A549 (cell line): ENCODE measurements at regions not wholly inside any gene's neighbourhood (a gene's known extent, or its start where the extent isn't known, plus 50 kb on each side); places are given as distances from the start of the nearest gene placed in this dataset.

Source experiments
- ATAC-seq, 2 experiments: fragments of 200-7000 bp in 1 of 2; fragments of >200 bp in 1 of 2; cut with Nextera tagmentation in 1 of 2; cut with Tn5 transposase in 1 of 2; 3 replicates each; pipeline versions ENCODE4 v1.8.0 to v1.9.1; 2018 to 2020; ENCODE audit warnings: mild to moderate bottlenecking in 1 of 2, moderate library complexity in 1 of 2
- CTCF ChIA-PET: fragments of 300-600 bp; sonication (Branson Sonifier 250); formaldehyde crosslinking; extraction: SDS; loops from one replicate; lab custom pipeline; 2021; ENCODE audit warnings: antibody characterized with exemption, inconsistent platforms; lab: Yijun Ruan, JAX
- POLR2A ChIA-PET: fragments of 350-600 bp; formaldehyde crosslinking; extraction: SDS; loops from one replicate; lab custom pipeline; 2021; ENCODE audit warnings: antibody characterized with exemption, inconsistent platforms; lab: Yijun Ruan, JAX
- DNase-seq, 2 experiments: peaks; one replicate each; pipeline versions ENCODE4 v3.0.0 to v3.0.0-alpha.2; 2011 to 2016; ENCODE audit warnings: low read depth in 1 of 2, low spot score in 1 of 2
- FAIRE-seq: peaks from 2 replicates; lab custom pipeline; 2011; peaks lifted over from hg19 to GRCh38; lab: Jason Lieb, UNC
- H3K27ac ChIP-seq, 2 experiments: fragments of >200 bp; sonication (Bioruptor Twin); formaldehyde crosslinking; 3 replicates each; pipeline ENCODE4 v1.5.1; 2016 to 2017
- H3K4me1 ChIP-seq: fragments of >200 bp; sonication (Bioruptor Twin); formaldehyde crosslinking; 3 replicates; pipeline ENCODE4 v1.6.1; 2016
- H3K4me2 ChIP-seq: fragments of >200 bp; sonication (Bioruptor Twin); formaldehyde crosslinking; 3 replicates; pipeline ENCODE4 v1.6.1; 2016
- H3K4me3 ChIP-seq: fragments of >200 bp; sonication (Bioruptor Twin); formaldehyde crosslinking; 3 replicates; pipeline ENCODE4 v1.5.1; 2016
- H3K9me3 ChIP-seq: fragments of >200 bp; sonication (Bioruptor Twin); formaldehyde crosslinking; 3 replicates; pipeline ENCODE4 v1.6.1; 2016
- BHLHE40 ChIP-seq: IDR thresholded peaks from 2 replicates; pipeline ENCODE4 v1.6.1; 2012; ENCODE audit warnings: low read depth, low read length, inconsistent platforms
- CEBPB ChIP-seq, 2 experiments: fragments of >200 bp in 1 of 2; sonication (Bioruptor Twin) in 1 of 2; formaldehyde crosslinking in 1 of 2; IDR thresholded peaks; 2 replicates each; pipeline ENCODE4 v1.6.1; 2012 to 2016
- CHD2 ChIP-seq: fragments of 150-350 bp; IDR thresholded peaks from 2 replicates; pipeline ENCODE4 v1.6.1; 2014; ENCODE audit warnings: low read length; ENCODE audit not compliant: partially characterized antibody
- EP300 ChIP-seq, 2 experiments: fragments of >200 bp; sonication (Bioruptor Twin); formaldehyde crosslinking; IDR thresholded peaks; 2 replicates in 1 of 2; 3 replicates in 1 of 2; pipeline ENCODE4 v1.6.1; 2016 to 2017
- ESRRA ChIP-seq: fragments of 150-350 bp; IDR thresholded peaks from 2 replicates; pipeline ENCODE4 v1.6.1; 2014; ENCODE audit warnings: mild to moderate bottlenecking, low read length, borderline replicate concordance
- FOXS1 ChIP-seq: fragments of 250-450 bp; sonication (Bioruptor Pico); IDR thresholded peaks from 2 replicates; pipeline ENCODE4 v1.5.0; 2020; ENCODE audit warnings: mild to moderate bottlenecking, moderate library complexity
- GATA3 ChIP-seq: IDR thresholded peaks from 2 replicates; pipeline ENCODE4 v1.6.1; 2012; ENCODE audit warnings: borderline replicate concordance
- HDAC2 ChIP-seq: fragments of 200-600 bp; sonication (generic); IDR thresholded peaks from 2 replicates; pipeline ENCODE4 v1.6.1; 2016
- HEYL ChIP-seq: fragments of 250-450 bp; sonication (Bioruptor Pico); IDR thresholded peaks from 2 replicates; pipeline ENCODE4 v1.8.0; 2021; ENCODE audit warnings: mild to moderate bottlenecking, moderate library complexity
- HOXA7 ChIP-seq: fragments of 250-450 bp; sonication (Bioruptor Pico); IDR thresholded peaks from 2 replicates; pipeline ENCODE4 v1.5.0; 2020; ENCODE audit warnings: mild to moderate bottlenecking, moderate library complexity
- HOXB5 ChIP-seq: fragments of 250-450 bp; sonication (Bioruptor Pico); IDR thresholded peaks from 2 replicates; pipeline ENCODE4 v1.5.0; 2020; ENCODE audit warnings: mild to moderate bottlenecking, moderate library complexity
- JUNB ChIP-seq: fragments of >200 bp; sonication (Bioruptor Twin); formaldehyde crosslinking; IDR thresholded peaks from 2 replicates; pipeline ENCODE4 v1.6.1; 2016
- KDM1A ChIP-seq: fragments of 200-600 bp; sonication (generic); IDR thresholded peaks from 2 replicates; pipeline ENCODE4 v1.6.1; 2016; ENCODE audit warnings: low read depth, mild to moderate bottlenecking
- MAFK ChIP-seq: fragments of 450-650 bp; IDR thresholded peaks from 2 replicates; pipeline ENCODE4 v1.6.1; 2014; ENCODE audit not compliant: partially characterized antibody
- NFE2L2 ChIP-seq: fragments of 150-350 bp; conservative IDR thresholded peaks from 2 replicates; pipeline ENCODE4 v1.6.1; 2014; ENCODE audit warnings: low read length
- NR3C1 ChIP-seq: fragments of >200 bp; sonication (Bioruptor Twin); formaldehyde crosslinking; IDR thresholded peaks from 3 replicates; pipeline ENCODE4 v1.6.1; 2017
- PHF8 ChIP-seq: fragments of 200-600 bp; sonication (generic); IDR thresholded peaks from 2 replicates; pipeline ENCODE4 v1.6.1; 2016; ENCODE audit warnings: low read depth, mild to moderate bottlenecking, antibody characterized with exemption, moderate library complexity, borderline replicate concordance
- RFX5 ChIP-seq: fragments of 450-650 bp; IDR thresholded peaks from 2 replicates; pipeline ENCODE4 v1.7.1; 2014; ENCODE audit warnings: antibody characterized with exemption, mild to moderate bottlenecking, moderate library complexity
- TP53 ChIP-seq: fragments of 250-450 bp; sonication (Bioruptor Pico); IDR thresholded peaks from 2 replicates; pipeline ENCODE4 v1.5.0; 2021; ENCODE audit warnings: mild to moderate bottlenecking, moderate library complexity
- ZC3H11A ChIP-seq: fragments of 450-650 bp; IDR thresholded peaks from 2 replicates; pipeline ENCODE4 v1.6.1; 2014; ENCODE audit warnings: antibody characterized with exemption, mild to moderate bottlenecking
- ZNF302 ChIP-seq: fragments of 250-450 bp; sonication (Bioruptor Pico); IDR thresholded peaks from 2 replicates; pipeline ENCODE4 v1.9.0; 2021; ENCODE audit warnings: inconsistent platforms, mild to moderate bottlenecking, moderate library complexity
- ZSCAN20 ChIP-seq: fragments of 250-450 bp; sonication (Bioruptor Pico); IDR thresholded peaks from 2 replicates; pipeline ENCODE4 v1.8.0; 2022; ENCODE audit warnings: mild to moderate bottlenecking, moderate library complexity
- WGBS: methylation state at CpG from one replicate; pipeline ENCODE4 v1.1.6; 2017; ENCODE audit errors: missing lambda C conversion rate; 5-methylcytosine and 5-hydroxymethylcytosine counted together
- TF ChIP-seq, protein P1 (sequence below): fragments of >200 bp; sonication (Bioruptor Twin); formaldehyde crosslinking; IDR thresholded peaks from 3 replicates; pipeline ENCODE4 v1.5.1; 2016
- TF ChIP-seq, protein P2 (sequence below): fragments of 250-450 bp; sonication (Bioruptor Pico); IDR thresholded peaks from 2 replicates; pipeline ENCODE4 v1.5.0; 2021; ENCODE audit warnings: mild to moderate bottlenecking, moderate library complexity, borderline replicate concordance
- TF ChIP-seq, protein P3 (sequence below): IDR thresholded peaks from 2 replicates; pipeline ENCODE4 v1.6.1; 2012; ENCODE audit warnings: low read depth, borderline replicate concordance
- TF ChIP-seq, protein P4 (sequence below): IDR thresholded peaks from 2 replicates; pipeline ENCODE4 v1.6.1; 2012
- TF ChIP-seq, protein P5 (sequence below): fragments of >200 bp; sonication (Bioruptor Twin); formaldehyde crosslinking; IDR thresholded peaks from 2 replicates; pipeline ENCODE4 v1.6.1; 2016
- TF ChIP-seq, protein P6 (sequence below): fragments of >200 bp; sonication (Bioruptor Twin); formaldehyde crosslinking; IDR thresholded peaks from 3 replicates; pipeline ENCODE4 v1.6.1; 2016

DNA sequence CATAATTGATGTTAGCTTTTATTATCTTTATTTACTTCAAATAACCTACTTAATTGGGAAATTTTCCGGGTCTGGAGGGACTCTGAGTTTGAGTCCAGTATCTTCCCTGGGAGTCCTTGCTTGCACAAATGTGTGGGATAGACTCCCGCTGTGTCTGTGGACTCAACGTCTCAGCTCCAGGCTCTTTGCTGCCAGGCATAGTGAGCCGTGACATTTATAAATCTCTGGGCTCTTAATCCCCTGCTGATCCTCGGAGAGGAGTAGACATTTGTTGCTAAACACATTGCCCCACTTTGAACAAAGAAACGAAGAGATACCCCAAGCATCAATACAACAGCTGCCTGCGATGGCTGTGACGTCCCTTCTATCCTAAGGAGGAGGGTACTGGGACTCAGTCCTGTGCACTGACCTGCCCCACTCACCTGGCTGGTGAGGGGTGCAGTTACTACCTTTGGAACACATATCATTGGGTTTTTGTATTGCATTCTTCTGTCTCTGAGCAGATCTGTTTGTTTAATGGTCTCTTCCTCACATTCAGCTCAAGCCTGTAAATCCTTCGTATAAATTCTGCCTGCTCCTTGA lies 316.9 kb downstream of the HAPSTR1 start:
- Histone ChIP-seq H3K27ac (no peak overlapping the region), H3K4me2 (no peak overlapping the region), H3K4me1 (no peaks in the 10 kb centered on the region), H3K9me3 (no peaks in the 10 kb centered on the region), H3K4me3 (no peak overlapping the region)
- ATAC-seq = no peak
- FAIRE-seq = no peak
- no peak for DNase-seq
- TF ChIP-seq TP53 (no peak), FOXS1 (no peak), ZSCAN20 (CRISPR knock-in tag) (no peak), KDM1A (no peak), CHD2 (no peak), ZC3H11A (no peak), HOXB5 (no peak), HOXA7 (CRISPR knock-in tag) (no peak), GATA3 (no peak), PHF8 (no peak), NFE2L2 (no peak), EP300 (IDR thresholded peaks at IDR 0.05) (no peak), ZNF302 (CRISPR knock-in tag) (no peak), NR3C1 (no peak), ESRRA (no peak)
- TF ChIP-seq, protein P1, sequence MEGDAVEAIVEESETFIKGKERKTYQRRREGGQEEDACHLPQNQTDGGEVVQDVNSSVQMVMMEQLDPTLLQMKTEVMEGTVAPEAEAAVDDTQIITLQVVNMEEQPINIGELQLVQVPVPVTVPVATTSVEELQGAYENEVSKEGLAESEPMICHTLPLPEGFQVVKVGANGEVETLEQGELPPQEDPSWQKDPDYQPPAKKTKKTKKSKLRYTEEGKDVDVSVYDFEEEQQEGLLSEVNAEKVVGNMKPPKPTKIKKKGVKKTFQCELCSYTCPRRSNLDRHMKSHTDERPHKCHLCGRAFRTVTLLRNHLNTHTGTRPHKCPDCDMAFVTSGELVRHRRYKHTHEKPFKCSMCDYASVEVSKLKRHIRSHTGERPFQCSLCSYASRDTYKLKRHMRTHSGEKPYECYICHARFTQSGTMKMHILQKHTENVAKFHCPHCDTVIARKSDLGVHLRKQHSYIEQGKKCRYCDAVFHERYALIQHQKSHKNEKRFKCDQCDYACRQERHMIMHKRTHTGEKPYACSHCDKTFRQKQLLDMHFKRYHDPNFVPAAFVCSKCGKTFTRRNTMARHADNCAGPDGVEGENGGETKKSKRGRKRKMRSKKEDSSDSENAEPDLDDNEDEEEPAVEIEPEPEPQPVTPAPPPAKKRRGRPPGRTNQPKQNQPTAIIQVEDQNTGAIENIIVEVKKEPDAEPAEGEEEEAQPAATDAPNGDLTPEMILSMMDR = no peak
- TF ChIP-seq, protein P2, sequence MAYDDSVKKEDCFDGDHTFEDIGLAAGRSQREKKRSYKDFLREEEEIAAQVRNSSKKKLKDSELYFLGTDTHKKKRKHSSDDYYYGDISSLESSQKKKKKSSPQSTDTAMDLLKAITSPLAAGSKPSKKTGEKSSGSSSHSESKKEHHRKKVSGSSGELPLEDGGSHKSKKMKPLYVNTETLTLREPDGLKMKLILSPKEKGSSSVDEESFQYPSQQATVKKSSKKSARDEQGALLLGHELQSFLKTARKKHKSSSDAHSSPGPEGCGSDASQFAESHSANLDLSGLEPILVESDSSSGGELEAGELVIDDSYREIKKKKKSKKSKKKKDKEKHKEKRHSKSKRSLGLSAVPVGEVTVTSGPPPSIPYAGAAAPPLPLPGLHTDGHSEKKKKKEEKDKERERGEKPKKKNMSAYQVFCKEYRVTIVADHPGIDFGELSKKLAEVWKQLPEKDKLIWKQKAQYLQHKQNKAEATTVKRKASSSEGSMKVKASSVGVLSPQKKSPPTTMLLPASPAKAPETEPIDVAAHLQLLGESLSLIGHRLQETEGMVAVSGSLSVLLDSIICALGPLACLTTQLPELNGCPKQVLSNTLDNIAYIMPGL (CRISPR knock-in tag) = no peak
- TF ChIP-seq, protein P3, sequence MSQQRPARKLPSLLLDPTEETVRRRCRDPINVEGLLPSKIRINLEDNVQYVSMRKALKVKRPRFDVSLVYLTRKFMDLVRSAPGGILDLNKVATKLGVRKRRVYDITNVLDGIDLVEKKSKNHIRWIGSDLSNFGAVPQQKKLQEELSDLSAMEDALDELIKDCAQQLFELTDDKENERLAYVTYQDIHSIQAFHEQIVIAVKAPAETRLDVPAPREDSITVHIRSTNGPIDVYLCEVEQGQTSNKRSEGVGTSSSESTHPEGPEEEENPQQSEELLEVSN = no peak
- TF ChIP-seq, protein P4, sequence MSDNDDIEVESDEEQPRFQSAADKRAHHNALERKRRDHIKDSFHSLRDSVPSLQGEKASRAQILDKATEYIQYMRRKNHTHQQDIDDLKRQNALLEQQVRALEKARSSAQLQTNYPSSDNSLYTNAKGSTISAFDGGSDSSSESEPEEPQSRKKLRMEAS = no peak
- ChIA-PET CTCF (no interaction called here), POLR2A (no interaction called here)
- WGBS = under 1% methylated on average over 9 of the region's 9 CpGs

DNA sequence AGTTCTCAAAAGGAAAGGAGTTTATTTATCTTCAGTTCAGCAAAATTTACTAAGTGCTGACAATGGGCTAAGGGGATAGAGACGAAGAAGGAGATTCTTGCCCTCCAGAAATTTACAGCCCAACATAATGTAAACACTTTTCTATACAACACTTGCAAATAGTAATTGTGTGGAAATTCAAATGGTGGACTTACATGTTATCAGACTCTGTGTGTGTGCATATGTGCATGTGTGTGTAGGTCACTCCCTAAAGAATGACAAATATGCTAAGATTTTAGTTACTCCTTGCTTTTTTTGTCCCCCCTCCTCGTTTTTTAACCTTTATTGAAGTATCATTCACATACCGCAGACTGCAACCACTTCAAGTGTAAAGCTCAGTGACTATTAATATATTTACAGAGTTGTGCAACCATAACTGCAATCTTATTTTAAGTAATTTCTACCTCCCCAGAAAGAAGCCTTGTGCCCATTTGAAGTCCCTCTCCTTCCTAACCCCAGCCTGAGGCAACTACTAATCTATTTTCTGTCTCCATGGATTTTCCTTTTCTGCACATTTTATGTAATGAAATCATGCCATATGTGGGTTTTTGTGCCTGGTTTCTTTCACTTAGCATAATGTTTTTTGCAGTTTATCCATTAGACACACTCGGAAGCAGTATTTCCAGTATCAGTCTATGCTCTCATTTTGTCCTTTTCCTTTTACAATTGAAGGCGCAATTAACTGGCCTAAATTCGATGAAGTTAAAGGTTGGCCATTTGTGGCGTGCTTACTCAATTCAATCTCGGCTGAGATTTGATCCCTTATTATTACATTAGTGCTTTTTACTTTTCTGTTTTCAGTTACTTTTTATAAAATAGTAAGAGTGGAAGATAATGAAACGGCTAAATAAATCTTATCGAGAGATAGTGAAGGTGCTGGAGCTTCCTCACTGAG lies 318.4 kb downstream of the HAPSTR1 start:
- Histone ChIP-seq H3K4me2 (no peak overlapping the region), H3K9me3 (no peaks in the 10 kb centered on the region), H3K4me3 (no peak overlapping the region), H3K27ac (no peak overlapping the region), H3K4me1 (no peaks in the 10 kb centered on the region)
- no peak for FAIRE-seq
- no peak for ATAC-seq
- TF ChIP-seq CEBPB (IDR thresholded peaks at IDR 0.05) (no peak), GATA3 (no peak), RFX5 (no peak), HOXB5 (no peak), HEYL (CRISPR knock-in tag) (no peak), BHLHE40 (no peak), HDAC2 (no peak), NFE2L2 (no peak), MAFK (no peak), JUNB (no peak), NR3C1 (no peak)
- TF ChIP-seq, protein P4 = no peak
- TF ChIP-seq, protein P5, sequence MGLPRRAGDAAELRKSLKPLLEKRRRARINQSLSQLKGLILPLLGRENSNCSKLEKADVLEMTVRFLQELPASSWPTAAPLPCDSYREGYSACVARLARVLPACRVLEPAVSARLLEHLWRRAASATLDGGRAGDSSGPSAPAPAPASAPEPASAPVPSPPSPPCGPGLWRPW = no peak
- TF ChIP-seq, protein P3 = no peak
- TF ChIP-seq, protein P6, sequence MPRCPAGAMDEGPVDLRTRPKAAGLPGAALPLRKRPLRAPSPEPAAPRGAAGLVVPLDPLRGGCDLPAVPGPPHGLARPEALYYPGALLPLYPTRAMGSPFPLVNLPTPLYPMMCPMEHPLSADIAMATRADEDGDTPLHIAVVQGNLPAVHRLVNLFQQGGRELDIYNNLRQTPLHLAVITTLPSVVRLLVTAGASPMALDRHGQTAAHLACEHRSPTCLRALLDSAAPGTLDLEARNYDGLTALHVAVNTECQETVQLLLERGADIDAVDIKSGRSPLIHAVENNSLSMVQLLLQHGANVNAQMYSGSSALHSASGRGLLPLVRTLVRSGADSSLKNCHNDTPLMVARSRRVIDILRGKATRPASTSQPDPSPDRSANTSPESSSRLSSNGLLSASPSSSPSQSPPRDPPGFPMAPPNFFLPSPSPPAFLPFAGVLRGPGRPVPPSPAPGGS = no peak
- ChIA-PET POLR2A (no interaction called here), CTCF (no interaction called here)
- DNase-seq = no peak
- 8% methylated on average over 10 of the region's 10 CpGs for whole genome bisulfite sequencing
